NB4 (cell line): ENCODE measurements at regions not wholly inside any gene's neighbourhood (a gene's known extent, or its start where the extent isn't known, plus 50 kb on each side); places are given as distances from the start of the nearest gene placed in this dataset.

Experiments
- CTCF ChIP-seq: IDR thresholded peaks from one replicate; pipeline ENCODE4 v1.5.1; 2012; ENCODE audit warnings: low read depth, low read length
- POLR2A ChIP-seq: IDR thresholded peaks from 2 replicates; pipeline ENCODE4 v1.6.1; 2011; ENCODE audit warnings: mild to moderate bottlenecking; ENCODE audit not compliant: insufficient read length; ENCODE audit errors: extremely low read depth

GRCh38 chr2:15767679-15768078, 172.7 kb upstream of the MYCN start:
- TF ChIP-seq CTCF = no peak
- no peak for TF ChIP-seq POLR2A
